DND-41 (cell line): ENCODE measurements at regions not wholly inside any gene's neighbourhood (a gene's known extent, or its start where the extent isn't known, plus 50 kb on each side); places are given as distances from the start of the nearest gene placed in this dataset.

ENCODE experiments used
- CTCF ChIP-seq: IDR thresholded peaks from 2 replicates; pipeline ENCODE4 v1.5.1; 2012; ENCODE audit warnings: borderline replicate concordance, low read length, moderate library complexity, mild to moderate bottlenecking; ENCODE audit not compliant: poor library complexity, severe bottlenecking; ENCODE audit errors: extremely low read depth
- EZH2 ChIP-seq: IDR thresholded peaks from 3 replicates; pipeline ENCODE4 v1.6.1; 2012; ENCODE audit warnings: borderline replicate concordance, low read depth, mild to moderate bottlenecking, moderate library complexity, low read length, inconsistent platforms; ENCODE audit not compliant: severe bottlenecking

- TF ChIP-seq CTCF, result no peak
- no peak for TF ChIP-seq EZH2
These were observed 132.1 kb downstream of the PLCE1 start for GRCh38 chr10:94125856-94126255.
